GM21717 (cell line): ENCODE measurements at regions not wholly inside any gene's neighbourhood (a gene's known extent, or its start where the extent isn't known, plus 50 kb on each side); places are given as distances from the start of the nearest gene placed in this dataset.

Source experiments
- ATAC-seq: cut with Tn5 transposase; IDR thresholded peaks from one replicate; pipeline ENCODE4 v1.9.1; 2021; ENCODE audit warnings: mild to moderate bottlenecking, moderate library complexity; ENCODE audit not compliant: unreplicated experiment

DNA sequence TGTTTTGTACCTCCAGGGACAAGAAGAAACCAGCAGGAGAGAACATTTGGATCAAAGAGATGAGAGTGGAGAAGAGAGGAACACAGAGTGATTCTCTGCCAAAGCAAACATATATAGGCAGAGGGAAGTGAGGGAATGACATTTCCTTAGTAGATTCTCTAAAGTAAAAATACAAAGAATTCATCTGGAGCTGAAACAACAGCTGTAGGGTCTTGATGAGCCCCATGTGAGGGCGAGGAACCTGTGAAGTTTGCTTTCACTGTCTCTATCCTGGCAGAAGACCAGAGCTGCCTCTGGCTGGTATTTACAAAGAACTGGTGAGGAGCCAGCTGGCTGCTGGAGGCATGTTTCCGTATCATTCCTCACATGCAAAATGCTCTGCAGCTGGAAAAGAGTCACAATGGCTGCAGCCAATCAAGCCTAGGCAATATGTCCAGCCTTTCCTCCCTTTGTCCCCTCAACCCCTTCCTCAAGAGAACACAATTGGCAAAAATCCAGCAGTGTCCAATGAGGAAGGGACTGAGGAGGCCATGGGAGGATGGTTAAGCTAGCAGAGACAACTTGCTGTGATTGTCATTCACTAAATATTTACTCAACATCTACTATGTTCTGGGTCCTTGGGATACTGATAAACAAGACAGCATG, 122.5 kb downstream of the PHLDA1 start:
- ATAC-seq: no peak

DNA sequence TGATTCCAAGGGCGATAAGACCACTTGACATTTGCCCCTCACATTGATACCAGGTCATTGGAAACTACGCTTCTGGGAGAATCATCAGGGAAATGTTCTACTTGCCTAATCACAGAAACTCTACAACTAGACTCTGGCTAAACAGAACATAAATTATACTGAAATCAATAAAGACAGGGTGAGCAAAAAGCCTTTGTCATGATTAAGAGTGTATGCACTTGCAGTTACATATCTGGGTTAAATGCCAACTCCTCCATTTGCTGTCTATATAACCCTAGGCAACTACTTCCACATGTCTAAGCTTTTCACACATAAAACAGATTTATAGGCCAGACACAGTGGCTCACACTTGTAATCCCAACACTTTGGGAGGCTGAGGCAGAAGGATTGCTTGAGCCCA, 125.7 kb downstream of the PHLDA1 start:
- ATAC-seq: no peak

DNA sequence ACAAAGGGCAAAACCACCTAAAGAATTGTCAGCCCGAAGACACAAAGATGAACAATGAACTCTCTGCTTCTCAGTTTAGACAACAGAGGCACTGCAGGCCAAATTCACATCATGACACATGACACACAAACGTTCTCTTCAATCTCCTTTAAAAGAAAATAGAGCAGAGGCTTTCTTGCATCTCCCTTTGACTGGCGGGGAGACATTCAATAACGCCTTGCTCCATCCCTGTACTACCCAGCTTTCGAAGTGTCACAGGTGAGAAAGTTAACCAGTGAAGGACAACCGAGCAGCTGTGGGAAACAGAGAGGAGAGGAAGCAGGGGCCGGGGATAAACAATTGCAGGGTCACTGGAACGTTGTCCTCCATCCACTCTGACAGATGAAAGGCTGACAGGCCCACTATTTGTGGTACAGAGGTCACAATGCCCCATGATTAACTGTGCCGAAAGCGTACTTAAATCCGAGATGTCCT, 130.8 kb downstream of the PHLDA1 start:
- ATAC-seq: no peak

- no peak for ATAC-seq
These were observed 131.3 kb downstream of the PHLDA1 start for GRCh38 chr12:75900226-75900625.

GRCh38 chr12:75894965-75895754, 136.4 kb downstream of the PHLDA1 start:
- ATAC-seq: no peak

- no peak for ATAC-seq
These were observed 137.8 kb downstream of the PHLDA1 start for GRCh38 chr12:75893765-75894164.

- no peak for ATAC-seq
These were observed 138.7 kb downstream of the PHLDA1 start for GRCh38 chr12:75892731-75893408.

DNA sequence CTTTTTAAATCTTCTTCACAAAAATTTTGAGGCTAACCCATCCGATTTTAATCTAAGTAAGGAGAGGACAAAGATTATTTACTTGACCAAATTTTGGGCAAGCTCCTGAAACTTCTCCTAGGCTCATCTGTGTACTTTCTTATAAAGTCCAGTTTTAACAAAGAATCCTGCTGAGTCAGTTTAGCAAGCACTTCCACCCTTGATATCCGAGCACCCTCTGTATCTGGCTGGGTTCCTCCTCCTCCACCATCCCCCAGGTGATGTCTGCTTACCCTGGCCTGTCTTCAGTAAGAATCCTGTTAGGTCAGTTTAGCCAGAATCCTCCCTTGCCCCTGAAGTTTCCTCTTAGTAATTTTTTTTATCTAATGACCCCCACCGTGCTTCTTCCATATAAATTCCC, 140.5 kb downstream of the PHLDA1 start:
- no peak for ATAC-seq

- ATAC-seq: no peak
These were observed 140.9 kb downstream of the PHLDA1 start for GRCh38 chr12:75890660-75891059.

DNA sequence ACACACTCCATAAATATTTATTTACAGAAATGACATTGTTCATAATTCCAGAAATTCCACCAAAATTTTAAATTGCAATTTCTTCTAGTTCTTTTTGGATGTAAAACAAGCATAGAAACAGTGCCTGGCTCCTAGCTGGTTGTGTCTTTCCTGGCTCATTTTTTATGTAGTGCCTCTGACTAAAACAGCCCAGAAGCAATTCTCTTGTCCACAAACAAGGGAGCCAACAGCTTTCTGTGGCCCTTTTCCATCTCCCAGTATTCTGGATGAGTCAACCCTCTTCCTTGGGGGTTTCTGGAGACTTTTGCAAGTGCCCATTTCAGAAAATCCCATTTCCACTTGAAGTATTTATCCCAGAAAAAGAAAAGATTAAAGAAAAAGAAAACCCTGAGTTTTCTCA, 141.4 kb downstream of the PHLDA1 start:
- no peak for ATAC-seq

- ATAC-seq: no peak
These were observed 142.5 kb downstream of the PHLDA1 start for GRCh38 chr12:75888874-75889613.

DNA sequence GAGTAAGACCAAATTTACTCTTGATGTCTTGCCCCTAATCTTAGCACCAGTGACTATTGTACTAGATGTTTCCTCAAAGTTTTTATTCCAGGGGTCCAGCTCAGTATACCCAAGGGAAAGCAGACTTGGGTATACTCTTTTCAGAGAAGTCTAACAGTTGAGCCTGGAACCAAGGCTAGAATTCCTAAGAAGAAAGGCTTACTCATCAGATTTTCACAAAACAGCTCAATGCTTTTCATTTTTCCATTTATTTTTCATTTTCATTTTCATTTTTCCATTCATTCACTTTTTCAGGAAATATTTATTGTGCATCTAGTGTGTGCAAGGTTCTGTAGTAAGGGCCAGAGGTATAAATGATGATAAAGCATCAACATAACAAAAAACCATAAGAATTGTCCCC, 143.2 kb downstream of the PHLDA1 start:
- no peak for ATAC-seq

DNA sequence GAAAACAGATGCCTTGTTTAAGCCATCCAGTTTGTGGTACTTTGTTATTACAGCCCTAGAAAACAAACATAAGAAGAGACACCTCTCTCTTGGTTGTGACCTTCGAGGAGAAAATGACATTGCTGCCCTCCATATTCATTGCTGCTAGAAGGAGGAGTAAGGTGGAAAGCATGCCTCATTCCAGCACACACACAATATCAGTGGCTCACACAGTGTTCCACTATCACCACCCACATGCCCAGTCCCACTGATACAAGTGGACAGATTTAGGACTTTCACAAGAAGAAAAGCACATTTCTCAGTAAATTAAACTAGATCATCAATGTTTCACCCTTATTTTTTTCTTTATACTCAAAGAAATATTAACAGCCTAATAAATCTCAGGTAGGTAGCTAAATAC, 143.6 kb downstream of the PHLDA1 start:
- ATAC-seq: no peak

DNA sequence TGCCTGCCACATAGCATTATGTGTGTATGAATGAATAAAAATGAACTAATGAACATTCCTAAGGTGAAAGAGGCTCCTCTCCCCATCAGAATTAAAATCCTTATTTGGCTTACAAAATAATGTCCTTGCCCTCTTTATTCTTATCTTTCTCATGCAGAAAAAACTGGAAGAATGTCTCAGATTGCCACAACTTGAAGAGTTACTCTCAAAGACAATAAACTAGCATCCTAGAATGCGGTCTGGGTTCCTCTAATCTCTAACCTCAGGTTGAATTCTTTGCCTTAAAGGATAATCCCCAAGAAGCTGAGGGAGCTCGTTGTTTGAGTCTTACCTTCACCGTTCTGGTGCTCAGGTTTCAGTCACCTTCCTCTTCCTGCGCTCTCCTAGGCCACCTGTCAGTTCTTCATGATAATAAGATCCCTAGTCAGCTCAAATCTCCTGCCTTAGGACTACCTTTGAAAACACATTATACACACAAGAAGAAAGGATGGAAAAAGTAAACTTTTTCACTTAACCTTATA, 147.1 kb downstream of the PHLDA1 start:
- no peak for ATAC-seq

- ATAC-seq: no peak
These were observed 148.3 kb downstream of the PHLDA1 start for GRCh38 chr12:75883241-75883640.

DNA sequence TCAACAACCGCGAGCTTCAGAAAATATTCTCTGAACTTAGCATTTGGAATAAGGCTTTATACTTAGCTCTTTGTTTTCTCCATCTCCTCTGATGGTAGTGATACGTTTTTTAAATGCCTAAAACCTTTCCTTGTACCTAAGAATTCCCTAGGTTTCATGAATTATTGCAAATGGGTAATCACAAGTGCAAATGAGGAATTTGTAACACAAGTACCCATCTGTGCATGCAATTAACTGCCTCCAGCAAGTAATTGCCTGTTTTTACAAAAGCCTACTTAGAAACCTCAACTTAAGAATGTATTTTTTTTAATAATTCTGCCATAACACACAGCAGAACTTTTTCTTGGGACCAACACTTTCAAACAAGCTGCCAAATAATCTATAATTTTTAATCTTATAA, 149.2 kb downstream of the PHLDA1 start:
- no peak for ATAC-seq

DNA sequence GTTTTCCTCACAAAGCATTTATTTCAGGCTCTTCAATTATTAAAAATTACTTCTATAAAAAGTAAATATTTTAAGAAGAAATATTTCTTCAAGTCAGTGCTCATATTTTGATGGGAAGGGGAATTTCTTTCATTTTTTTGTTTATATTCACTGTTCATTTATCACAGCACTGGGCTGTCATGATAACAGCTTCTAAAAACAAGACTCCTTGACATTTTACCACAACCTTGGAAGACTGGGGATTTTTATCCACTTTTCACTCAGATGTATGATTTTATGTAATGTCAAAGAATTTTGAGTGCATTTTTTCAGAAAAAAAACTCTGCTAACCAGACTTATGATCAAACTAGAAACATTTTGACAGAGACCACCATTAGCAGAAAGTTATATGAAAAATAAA, 149.7 kb downstream of the PHLDA1 start:
- ATAC-seq: no peak

DNA sequence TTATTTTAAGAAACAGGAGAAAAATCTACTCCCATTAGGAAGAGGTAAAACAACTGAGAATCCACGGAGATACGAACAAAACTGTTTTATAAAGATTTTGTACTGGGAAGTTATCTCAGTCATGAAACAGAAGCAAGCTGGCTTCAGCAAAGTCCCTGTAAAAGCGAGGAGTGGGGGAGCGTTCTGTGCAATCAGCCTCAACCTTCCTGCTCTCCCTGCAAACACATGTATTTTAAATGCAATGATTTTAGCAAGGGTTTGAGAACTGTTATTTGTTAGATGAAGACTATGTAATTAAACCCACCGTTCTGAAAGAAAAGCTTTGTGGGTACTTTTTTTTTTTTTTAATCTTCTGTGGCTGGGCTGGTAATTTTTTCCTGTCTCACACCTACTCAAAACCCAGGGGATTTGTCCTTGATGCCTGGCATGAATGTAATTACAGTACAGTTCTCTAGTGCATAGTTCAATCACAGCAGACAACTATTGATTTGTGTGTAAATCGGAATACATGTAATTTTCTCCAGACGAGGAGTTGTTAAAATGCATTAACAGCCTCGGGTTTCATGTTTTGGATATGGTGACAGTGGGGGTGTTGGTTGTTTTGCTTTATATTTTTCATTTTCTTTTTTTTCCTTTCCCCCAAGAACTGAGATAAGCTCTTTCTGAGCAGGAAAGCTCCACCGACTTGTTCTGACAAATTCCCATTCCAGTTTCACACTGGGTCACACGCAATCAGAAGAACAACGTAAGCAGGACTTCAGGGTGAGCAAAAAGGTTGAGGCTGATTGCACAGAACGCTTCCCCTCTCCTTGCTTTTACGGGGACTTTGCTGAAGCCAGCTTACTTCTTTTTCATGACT, 153.6 kb downstream of the PHLDA1 start:
- ATAC-seq: no peak

DNA sequence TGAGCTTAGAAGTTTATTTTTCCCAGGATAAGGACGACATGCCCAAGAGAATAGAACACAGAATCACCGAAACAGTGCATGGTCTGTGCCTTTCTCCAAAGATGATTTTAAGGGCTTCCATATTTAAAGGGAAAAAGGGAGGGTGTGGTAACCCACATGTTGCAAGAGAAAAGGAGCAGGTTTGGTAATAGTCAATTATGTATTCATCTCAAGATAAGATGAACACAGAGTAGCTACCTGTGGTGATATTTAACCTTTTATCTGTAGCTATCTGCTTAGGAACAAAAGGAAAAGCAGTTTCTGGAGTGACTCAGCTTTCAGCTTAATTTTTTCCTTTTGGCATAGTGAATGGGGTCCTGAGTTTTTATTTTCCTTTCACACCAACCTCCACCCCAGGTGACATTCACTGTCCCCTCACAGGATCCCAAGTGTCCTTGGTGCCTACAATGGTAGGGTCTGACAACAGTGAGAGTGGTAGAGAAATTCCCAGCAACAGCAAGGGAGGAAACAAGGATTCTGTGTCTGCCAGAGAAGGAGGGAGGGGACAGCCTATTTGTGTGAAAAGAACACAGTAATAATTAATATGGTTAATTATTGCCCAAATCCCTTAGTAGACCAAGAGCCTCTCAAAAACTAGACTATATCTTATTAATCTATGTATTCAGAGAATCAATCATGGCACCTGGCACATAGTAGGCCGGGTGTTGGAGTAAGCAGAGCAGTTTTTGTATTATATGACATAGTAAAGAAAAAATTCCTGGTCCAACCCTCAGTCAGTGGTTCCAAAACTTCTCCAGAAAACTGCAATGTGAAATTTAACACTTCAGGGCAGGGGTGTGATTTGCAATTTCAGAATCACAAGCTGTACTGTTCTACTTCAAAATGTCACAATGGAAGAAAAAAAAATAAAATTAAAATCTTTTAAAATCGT, 154.5 kb downstream of the PHLDA1 start:
- no peak for ATAC-seq
